Dedifferentiated amniotic fluid mesenchymal stem cell (primary cell): ENCODE measurements at regions not wholly inside any gene's neighbourhood (a gene's known extent, or its start where the extent isn't known, plus 50 kb on each side); places are given as distances from the start of the nearest gene placed in this dataset.
A peak's percentile ranks its signal among the peaks of the same experiment; 100 is the strongest.

ENCODE experiments used
- DNase-seq: peaks from one replicate; pipeline ENCODE4 v3.0.0-alpha.2; 2016; ENCODE audit errors: extremely low spot score

DNA sequence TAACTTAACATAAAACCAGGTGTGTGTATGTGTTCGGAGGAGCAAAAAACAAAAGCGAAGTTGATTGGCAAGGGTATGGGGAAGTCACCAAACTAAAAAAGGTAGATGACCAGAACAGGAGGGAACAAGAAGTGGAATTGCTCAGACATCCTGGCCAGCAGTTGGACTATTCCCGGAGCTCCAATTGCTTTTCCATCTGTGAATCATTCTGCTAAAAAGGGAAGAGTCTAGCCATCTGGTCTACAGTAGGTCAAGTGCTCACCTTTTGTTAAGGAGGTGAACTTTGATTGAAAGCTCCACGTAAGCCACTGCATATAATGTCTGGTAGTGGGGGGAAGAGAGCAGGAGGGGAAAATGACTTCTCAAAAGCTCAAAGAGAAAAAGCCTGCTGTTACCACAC, 50.0 kb upstream of the BET1 start:
- DNase-seq: no peak

DNA sequence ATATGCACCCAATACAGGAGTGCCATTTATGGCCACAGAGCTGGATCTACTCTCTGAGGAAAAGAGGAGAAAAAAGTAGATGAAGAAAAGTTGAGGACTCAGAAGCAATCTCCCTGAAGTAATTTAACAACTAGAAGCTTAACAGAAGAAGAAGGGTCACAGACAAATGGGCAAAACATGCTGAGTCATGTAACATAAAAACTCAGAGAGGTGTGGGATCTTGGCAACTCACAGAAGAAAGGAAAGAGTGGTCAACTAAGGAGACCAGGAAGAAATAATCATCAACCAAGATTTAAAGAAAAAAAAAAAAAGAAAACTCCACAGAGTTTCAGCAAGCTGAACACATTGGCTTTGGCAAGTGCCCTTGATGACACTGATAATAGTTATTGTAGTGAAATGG, 51.8 kb upstream of the BET1 start:
- no peak for DNase-seq

DNA sequence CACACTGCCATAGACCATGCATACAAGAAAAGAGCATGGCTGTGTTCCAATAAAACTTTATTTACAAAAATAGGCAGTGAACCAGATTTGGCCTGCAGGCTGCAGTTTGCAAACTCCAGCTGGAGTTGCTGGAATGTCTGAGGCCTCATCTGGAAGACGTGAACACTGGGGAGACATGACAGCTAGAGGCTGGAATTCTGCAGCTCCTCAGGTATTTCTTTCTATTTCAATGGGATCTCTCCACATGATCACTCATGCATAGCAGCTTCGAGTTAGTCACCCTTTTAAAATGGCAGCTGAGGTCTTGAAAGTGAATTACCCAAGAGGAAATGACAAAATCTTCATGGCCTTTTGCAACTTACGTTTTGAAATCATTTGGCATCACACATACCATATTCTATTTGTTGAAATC, 52.6 kb upstream of the BET1 start:
- DNase-seq: no peak

DNA sequence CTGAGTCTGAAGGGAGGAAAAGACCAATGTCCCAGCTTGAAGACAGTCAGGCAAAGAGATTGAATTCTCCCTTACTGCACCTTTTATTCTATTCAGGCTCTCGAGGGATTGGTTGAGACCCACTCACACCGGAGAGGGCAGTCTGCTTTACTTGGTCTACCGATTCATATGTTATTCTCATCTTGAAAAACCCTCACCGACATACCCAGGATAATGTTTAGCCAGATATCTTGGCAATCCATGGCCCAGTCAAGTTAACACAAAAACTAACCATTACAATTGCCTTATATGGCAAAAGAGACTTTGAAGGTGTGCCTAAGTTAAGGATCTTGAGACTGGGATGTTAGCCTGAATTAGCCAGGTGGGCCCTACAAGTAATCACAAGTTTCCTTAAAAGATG, 53.8 kb upstream of the BET1 start:
- DNase-seq: no peak

DNA sequence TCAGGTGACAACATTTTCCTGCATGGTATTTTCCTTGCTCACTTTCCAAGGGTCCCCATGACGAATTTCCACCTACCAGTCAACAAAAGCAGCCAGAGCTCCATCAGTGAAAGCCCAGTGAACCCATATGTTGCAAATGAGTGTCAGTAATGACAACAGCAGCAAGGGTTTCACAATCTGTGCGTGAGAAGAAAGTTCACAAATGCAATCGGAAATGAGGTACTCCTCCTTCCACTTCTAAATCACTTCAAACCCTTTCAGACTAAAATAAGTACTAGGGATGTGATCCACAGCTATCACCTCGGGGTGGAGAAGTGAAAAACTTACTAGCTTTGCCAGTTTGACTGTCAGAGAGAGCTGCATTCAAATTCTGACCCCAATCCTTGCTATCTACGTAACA, 55.6 kb upstream of the BET1 start:
- no peak for DNase-seq

DNA sequence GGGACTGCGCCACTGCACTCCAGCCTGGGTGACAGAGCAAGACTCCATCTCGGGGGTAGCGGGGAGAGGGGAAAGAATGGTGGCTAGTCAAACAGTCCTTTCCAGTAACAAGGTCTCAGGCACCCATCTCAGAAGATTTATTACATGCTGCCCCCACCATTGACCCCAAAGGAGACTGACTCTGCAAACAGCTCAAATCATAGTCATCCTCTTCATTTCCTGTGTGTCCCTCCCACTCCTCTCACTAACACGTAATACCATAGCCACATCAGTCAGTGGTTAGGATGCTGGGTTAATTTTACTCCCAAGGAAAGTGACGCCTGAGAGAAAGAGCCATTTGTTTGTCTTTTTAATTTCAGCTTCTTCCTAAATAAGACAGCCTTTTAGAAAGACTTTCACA, 56.6 kb upstream of the BET1 start:
- DNase-seq: no peak

DNA sequence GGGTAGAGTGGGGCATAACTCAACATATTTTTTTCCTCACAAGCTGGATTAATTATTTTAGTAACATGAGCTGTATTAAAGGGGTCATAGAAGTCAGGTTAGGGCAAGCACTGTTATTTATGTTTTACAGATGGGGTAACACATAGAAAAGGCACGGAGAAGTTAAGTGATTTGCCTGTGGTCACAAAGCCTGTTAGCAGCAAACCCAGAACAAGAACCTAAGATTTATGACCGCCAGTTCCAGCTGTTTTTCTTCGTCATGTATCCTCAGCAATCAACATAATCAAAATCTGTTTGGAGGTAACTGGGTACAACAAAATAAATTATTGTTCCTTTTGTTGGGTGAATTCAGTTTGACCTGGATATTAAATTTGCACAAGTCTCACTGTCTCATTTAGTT, 57.2 kb upstream of the BET1 start:
- DNase-seq: no peak

DNA sequence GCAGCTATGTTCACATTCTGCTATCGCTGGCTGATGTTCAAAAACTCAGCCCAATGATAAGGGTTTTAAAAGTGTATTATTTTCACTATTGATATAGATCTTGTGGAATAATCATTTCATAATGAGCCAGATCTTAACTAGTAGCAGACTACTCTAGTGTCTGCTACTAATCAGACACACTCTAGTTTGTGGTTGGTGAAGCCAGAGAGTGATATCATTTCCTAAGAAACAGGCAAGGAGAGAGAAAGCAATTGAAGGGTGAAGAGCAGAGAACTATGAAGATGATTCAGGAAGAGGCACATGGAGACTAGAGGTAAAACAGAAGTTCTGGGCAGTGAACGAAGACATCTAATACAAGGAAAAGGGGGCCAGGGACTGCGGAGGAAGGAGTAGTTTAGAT, 58.2 kb upstream of the BET1 start:
- no peak for DNase-seq

DNA sequence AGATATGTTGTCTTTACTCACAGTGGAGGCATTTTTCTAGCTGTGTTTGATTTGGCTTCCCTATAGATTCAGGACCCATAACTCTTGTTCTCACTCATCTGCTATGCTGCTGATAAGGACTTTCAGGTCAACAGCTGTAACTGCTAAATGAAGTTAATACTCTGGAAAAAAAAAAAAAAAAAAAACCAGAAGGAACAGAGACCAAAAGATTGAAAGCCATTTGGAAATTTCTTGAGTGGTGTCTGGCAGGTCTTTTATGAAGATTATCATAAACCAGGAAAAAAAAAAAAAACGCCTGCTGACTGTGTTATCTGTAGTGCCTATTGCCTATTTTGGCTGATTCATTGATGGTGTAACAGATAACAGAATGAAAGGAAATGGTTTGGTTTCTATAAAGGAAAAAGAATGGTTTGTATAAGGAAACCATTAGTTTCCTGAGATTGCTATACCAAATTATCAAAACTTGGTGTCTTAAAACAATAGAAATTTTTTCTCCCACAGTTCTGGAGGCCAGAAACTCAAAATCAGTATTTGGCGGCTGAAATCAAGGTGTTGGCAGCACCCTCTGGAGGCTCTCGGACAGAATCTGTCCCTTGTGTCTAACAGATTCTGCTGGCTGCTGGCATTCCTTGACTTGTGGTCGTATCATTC, 60.5 kb upstream of the BET1 start:
- no peak for DNase-seq

DNA sequence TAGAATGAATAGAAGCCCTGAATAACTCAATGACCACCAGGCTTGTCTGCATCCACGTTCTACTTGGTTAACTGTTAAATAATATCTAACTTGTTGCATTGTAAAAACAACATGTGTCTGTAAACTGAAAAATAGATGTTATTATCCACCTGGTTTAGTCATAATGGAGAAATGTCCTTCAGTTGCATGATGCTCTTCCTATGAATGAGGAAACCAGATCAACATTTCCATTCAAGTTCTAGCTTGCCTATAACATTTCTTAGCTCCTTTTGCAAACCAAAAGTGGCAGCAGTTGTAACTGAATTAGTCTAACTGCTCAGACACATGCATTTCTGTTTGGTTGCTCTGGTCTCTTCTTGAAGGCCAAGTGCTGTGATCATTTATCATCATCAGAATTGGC, 62.9 kb upstream of the BET1 start:
- DNase-seq: no peak

DNA sequence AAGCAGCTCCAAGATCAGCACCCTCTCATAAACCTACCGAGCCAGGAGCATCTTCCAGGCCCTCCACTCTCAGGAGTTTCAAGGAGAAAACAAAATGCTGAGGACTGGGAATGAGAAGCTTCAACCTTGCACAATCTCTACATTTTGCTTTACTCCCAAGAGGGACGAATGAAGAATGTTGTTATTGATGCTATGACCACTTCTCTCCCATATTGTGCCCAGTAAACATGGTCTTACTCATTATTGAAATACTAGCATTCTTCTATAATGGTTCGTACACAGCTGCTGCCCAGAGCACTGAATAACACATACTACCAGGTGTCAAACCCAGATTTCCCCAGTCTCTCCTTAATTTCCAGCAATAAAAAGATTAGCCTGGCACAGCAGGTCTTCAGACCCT, 63.4 kb upstream of the BET1 start:
- no peak for DNase-seq

DNA sequence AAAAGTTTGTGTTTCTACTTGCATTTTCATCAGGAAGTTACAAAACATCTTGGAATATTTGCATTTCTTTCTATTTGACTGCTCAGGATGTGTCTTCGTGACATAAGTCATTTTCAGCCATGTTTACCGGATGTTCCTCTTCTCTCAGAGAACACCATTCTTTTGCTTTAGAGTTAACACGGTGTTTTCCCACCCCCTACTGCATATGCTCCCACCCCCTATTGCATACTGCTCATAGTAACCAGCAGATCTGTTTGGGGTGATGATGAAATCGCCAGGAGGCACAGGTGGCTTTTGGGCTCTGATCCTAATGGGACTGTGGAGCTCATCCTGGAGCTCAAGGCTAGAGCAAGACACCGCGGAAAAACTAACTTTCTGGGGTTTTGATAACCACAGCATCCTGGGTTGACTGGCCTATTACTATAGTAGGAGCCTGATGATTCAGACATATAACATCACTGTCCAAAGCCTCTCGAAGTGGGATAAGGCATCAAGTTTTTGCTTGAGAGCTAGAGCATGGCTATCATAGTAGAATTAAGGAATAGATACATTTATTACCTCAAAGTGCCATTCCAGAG, 65.1 kb upstream of the BET1 start:
- DNase-seq: no peak

DNA sequence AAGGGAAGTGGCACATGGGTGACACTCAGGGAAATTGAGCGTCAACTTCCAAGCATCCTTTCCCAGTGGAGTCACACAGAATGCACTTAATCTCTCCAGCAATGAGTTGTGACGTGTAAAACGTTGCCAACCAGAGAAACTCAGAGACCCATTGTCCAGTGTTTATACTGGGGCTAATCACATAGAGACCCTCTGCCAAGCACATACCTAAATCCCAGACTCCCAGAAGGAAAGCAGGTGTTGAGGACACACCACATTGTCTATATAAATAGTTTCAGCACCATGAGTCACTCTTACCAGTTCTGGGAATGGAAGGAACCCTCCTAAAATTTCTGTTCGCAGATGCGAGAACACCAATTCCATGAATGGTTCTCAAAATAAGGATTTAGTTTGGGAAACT, 76.4 kb upstream of the BET1 start:
- no peak for DNase-seq

DNA sequence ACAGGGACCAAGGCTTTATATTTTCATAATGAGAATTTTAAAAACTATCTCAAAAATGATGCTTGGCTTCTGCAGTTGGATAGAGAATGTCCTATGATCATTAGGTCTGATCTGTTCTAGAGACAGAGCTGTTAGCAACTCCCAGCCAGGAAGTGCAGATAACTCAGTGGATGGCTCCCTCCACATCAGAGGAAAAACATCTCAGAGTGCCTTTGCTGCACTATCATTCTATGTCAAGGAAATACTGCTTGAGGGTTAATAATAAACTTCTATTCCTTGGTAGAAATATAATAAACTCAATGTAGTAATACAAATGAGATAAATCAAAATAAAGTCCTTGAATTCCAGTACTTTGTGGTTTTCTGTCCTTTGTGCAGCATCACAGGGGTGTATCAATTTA, 78.0 kb upstream of the BET1 start:
- DNase-seq: no peak

DNA sequence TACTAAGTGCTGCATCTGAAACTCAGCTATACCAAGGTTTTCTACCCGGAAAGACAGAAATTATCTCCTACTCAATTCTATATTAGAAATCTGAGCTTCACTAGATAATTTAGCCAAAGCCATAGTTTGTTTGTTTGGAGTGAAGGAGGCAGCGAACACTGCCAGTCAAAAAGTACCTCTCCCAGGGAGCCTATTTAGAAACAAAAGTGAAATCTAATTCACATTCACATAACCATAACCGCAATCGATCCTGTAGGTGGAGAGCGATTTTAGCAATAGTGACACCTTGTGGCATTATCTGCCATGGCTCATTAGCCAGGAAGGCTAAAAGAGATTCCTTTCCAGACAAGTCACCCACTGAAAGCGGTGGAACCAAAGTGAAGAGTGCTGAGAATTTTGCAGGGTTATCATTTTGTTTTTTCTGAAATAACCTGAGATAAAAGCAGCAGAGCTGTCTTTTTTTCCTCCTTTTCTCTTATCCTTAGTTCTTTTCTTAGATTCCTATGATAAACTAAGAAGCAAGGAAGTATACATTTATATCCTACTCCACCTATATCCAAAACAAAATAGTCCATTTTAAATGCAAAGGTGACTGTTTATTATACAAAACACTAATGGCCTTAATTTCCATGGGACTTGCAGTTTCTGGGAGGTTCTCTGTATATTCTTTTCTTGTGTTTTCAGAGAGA, 83.7 kb upstream of the BET1 start:
- peak; percentile 54 for DNase-seq

DNA sequence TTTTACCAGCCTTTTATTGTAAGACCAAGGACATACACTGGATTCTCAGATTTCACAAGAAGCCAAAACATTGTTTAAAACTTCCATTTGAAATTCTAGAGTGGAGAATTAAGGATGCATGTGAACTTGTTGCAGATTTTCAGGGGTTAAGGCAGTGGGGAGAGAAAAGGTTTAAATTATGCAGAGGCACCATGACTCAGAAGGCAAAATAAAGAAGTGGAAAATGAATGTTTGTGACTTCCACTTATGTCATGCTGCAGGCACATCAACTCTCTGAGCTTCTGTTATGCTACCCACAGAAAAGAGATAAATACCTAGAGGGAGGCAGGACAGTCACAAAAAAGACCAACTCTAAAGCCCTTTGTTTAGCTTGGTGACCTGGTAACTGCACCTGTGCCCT, 84.4 kb upstream of the BET1 start:
- no peak for DNase-seq

DNA sequence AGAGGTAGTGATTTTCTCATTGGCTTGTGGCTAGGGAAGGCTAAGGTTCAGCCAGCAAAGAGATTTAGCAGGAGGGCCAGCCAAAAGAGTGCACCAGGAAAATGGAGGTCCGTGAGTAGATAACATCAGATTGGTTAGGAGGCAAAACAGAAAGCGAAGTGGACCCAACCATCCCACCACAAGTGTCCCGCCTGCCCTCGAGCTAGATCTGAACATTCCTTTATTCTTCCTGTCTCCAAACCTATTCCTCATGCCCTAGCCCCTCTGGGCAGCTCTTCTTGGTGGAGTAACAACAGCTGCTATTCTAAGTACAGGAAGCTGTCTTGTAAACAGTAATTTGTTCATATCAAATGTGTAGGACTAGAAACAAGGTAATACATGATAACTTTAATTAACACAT, 85.7 kb upstream of the BET1 start:
- DNase-seq: no peak

DNA sequence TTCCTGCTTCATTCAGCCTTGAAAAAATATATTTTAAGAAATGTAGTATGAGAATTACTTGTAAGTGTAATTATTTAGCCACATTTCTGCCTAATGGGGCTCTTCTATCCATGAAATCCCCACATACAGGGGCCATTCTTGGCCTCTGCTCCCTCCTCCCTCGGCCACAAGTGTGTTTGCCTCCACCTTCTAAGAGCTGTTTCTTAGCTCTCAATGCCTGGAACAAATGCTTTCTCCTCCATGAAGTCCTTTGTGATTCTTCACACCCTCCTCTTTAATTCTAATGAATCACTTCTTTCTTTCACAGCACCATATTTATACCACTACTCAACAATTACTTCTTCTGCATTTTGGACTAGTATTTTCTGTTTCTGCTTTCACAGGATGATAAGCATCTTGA, 88.8 kb upstream of the BET1 start:
- no peak for DNase-seq

DNA sequence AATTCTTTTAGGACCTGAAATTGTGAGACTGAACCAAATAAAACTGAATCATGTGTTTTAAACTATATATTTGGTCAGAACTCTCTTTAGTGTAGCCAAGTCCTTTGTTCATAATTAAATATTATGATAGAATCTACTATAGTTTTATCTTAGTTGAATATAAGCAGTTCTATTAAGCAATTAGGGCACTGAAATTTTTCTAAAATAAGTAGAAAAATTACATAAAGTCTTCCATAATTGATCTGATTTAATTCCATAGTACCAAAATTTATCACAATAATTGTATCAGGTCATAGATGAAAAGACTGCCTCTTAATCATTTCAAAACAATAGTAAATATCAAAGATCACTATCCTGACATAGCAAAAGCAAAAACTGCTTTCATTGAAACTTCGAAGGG, 90.1 kb upstream of the BET1 start:
- no peak for DNase-seq

DNA sequence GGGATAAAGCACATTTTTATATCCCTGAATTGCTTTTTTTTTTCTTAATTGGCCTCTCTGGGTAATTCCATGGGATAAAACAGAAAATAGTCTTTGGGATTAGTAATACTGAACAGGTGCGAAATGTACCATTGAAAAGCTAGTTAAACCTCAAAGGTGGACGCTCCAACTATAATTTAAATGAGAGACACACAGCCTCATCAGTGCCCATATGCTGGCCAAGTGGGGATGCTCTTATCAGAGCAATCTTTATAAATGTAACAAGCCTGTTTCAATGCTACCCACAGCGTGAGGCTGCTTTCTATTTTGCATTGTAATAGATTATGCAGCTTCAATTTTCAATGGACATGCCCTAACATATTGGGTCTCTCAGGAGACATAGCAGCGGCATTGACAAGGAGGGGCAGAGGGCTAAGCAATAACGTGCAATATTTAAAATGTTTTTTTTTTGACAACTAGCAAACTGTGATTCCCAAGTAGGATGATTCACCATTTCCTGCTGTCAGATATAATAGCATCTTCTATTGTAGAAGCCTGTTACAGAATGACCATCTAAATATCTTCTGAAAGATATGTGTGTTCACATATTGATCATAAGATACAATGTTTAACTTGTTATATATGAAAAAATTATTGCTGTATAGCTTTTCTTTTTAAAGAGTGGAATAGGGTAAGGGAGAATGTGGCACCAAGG, 91.3 kb upstream of the BET1 start:
- DNase-seq: no peak

DNA sequence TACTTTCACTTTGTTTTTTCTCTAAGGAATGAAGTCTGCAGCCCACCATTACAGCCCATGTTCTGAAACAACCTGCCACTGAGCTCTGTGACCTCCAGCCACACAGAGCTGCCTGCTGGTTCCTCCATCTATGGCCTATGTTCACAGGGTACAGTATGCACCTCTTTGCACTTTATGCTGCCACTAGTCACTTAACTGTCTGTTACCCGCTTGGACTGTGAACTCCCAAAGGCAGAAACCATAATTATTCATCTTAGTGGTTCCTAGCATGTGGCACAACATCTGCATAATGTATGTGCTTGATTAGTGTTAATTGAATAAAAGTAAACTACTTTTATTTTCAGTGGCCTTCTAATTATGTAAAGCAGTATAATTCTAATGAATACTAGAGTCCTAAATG, 95.5 kb upstream of the BET1 start:
- DNase-seq: no peak

DNA sequence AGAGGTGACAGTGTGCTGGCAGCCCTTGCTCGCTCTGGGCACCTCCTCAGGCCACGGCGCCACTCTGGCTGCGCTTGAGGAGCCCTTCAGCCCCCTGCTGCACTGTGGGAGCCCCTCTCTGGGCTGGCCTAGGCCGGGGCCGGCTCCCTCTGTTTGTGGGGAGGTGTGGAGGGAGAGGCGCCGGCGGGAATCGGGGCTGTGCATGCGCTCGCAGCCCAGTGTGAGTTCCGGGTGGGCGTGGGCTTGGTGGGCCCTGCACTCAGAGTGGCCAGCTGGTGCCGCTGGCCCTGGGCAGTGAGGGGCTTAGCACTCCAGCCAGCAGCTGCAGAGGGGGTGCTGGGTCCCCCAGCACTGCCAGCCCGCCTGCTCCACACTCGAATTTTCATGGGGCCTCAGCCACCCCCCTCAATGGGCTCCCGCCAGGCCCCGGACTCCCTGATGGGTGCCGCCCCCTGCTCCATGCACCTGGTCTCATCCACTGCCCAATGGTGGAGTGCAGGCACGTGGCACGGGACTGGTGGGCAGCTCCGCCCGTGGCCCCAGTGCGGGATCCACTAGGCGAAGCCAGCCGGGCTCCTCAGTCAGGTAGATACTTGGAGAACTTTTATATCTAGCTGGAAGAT, 96.7 kb upstream of the BET1 start:
- DNase-seq: no peak

DNA sequence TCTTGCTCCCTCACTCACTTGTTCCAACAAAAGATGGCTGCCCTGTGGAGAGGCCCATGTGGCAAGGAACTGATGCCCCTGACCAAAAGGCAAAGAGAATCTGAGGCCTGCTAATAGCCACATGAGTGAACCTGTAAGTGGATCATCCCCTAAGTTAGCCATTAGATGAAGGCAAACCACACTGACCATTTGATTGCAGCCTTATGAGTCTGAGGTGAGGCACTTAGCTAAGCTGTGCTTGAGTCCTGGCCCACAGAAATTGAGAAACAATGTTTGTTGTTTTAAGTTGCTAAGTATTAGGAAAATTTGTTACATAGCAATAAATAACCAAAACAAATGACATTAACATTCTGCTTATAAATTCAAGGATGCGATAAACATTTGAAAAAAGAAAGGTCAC, 100.1 kb upstream of the BET1 start:
- no peak for DNase-seq
